Mesendoderm (in vitro differentiated cells): ENCODE measurements at regions not wholly inside any gene's neighbourhood (a gene's known extent, or its start where the extent isn't known, plus 50 kb on each side); places are given as distances from the start of the nearest gene placed in this dataset.

Experiments
- DNase-seq: peaks from one replicate; pipeline ENCODE4 v3.0.0; 2013
- H2AK5ac ChIP-seq: 2 replicates; pipeline ENCODE4 v1.6.1; 2013; ENCODE audit warnings: low read length, inconsistent platforms
- H2BK120ac ChIP-seq: 2 replicates; pipeline ENCODE4 v1.6.1; 2013; ENCODE audit warnings: low read depth, mild to moderate bottlenecking, low read length, moderate library complexity, mixed read lengths
- H2BK15ac ChIP-seq: replicated peaks from 2 replicates; pipeline ENCODE4 v1.6.1; 2013; ENCODE audit warnings: low read depth, mild to moderate bottlenecking, moderate library complexity
- H2BK5ac ChIP-seq: 2 replicates; pipeline ENCODE4 v1.6.1; 2013; ENCODE audit warnings: low read length, inconsistent platforms
- H3K18ac ChIP-seq: 2 replicates; pipeline ENCODE4 v1.6.1; 2013; ENCODE audit warnings: mild to moderate bottlenecking, low read length, mixed read lengths
- H3K23ac ChIP-seq: one replicate; pipeline ENCODE4 v1.6.1; 2013; ENCODE audit warnings: low read length
- H3K27ac ChIP-seq: 2 replicates; pipeline ENCODE4 v1.5.1; 2013; ENCODE audit warnings: low read depth, mild to moderate bottlenecking, inconsistent platforms, low read length, moderate library complexity
- H3K27me3 ChIP-seq: 2 replicates; pipeline ENCODE4 v1.6.1; 2013; ENCODE audit warnings: low read length, control low read depth, mild to moderate bottlenecking, inconsistent platforms; ENCODE audit not compliant: insufficient read depth, poor library complexity
- H3K36me3 ChIP-seq: 2 replicates; pipeline ENCODE4 v1.6.1; 2013; ENCODE audit warnings: low read length, inconsistent platforms; ENCODE audit not compliant: control insufficient read depth, insufficient read depth
- H3K4ac ChIP-seq: one replicate; pipeline ENCODE4 v1.6.1; 2013; ENCODE audit warnings: low read depth, mild to moderate bottlenecking, low read length, moderate library complexity
- H3K4me1 ChIP-seq: 2 replicates; pipeline ENCODE4 v1.6.1; 2013; ENCODE audit warnings: low read depth, low read length, inconsistent platforms; ENCODE audit not compliant: control insufficient read depth
- H3K4me2 ChIP-seq: 2 replicates; pipeline ENCODE4 v1.6.1; 2013; ENCODE audit warnings: low read length
- H3K4me3 ChIP-seq: 2 replicates; pipeline ENCODE4 v1.5.1; 2013; ENCODE audit warnings: mild to moderate bottlenecking, low read length
- H3K56ac ChIP-seq: one replicate; pipeline ENCODE4 v1.6.1; 2013; ENCODE audit warnings: low read length
- H3K79me1 ChIP-seq: 2 replicates; pipeline ENCODE4 v1.6.1; 2013; ENCODE audit warnings: low read length, inconsistent platforms
- H3K79me2 ChIP-seq: 2 replicates; pipeline ENCODE4 v1.6.1; 2013; ENCODE audit warnings: mild to moderate bottlenecking, low read length; ENCODE audit not compliant: control insufficient read depth, insufficient read depth
- H3K9ac ChIP-seq: 2 replicates; pipeline ENCODE4 v1.6.1; 2013; ENCODE audit warnings: low read length, inconsistent platforms
- H4K5ac ChIP-seq: one replicate; pipeline ENCODE4 v1.6.1; 2013; ENCODE audit warnings: low read length
- H4K8ac ChIP-seq: one replicate; pipeline ENCODE4 v1.6.1; 2013; ENCODE audit warnings: low read depth, mild to moderate bottlenecking, control low read depth, low read length, moderate library complexity
- WGBS: extraction: QIAGEN DNeasy Blood & Tissue Kit; methylation state at CpG from one replicate; pipeline ENCODE4 v1.1.7; 2013; ENCODE audit warnings: low lambda C conversion rate, missing lambda C conversion rate; ENCODE audit not compliant: insufficient coverage; ENCODE audit errors: extremely low coverage; 5-methylcytosine and 5-hydroxymethylcytosine counted together

- Histone ChIP-seq H3K27me3 (no peaks in the 10 kb centered on the region), H3K9ac (no peak overlapping the region), H2BK5ac (no peak overlapping the region), H3K4ac (no peak overlapping the region), H3K79me2 (no peaks in the 10 kb centered on the region), H3K4me1 (no peaks in the 10 kb centered on the region), H3K18ac (no peak overlapping the region), H2BK15ac (no peak overlapping the region), H4K8ac (no peak overlapping the region), H3K56ac (no peak overlapping the region), H2AK5ac (no peak overlapping the region), H2BK120ac (no peak overlapping the region), H3K36me3 (no peaks in the 10 kb centered on the region), H3K27ac (no peak overlapping the region), H3K79me1 (no peaks in the 10 kb centered on the region), H4K5ac (no peak overlapping the region), H3K23ac (no peak overlapping the region), H3K4me3 (no peak overlapping the region), H3K4me2 (no peak overlapping the region)
- WGBS = no CpG with 5 or more reads among the region's 17 CpGs
- no peak for DNase-seq
Measured at GRCh38 chr20:57932227-57932864, 222.5 kb upstream of the PMEPA1 start.

- Histone ChIP-seq H3K9ac (no peak overlapping the region), H3K18ac (no peak overlapping the region), H2BK120ac (no peak overlapping the region), H3K27me3 (no peaks in the 10 kb centered on the region), H4K8ac (no peak overlapping the region), H3K4me3 (no peak overlapping the region), H3K27ac (no peak overlapping the region), H2BK5ac (no peak overlapping the region), H4K5ac (no peak overlapping the region), H3K79me1 (no peaks in the 10 kb centered on the region), H3K4me1 (no peaks in the 10 kb centered on the region), H2AK5ac (no peak overlapping the region), H3K23ac (no peak overlapping the region), H3K4ac (no peak overlapping the region), H3K36me3 (no peaks in the 10 kb centered on the region), H2BK15ac (no peak overlapping the region), H3K79me2 (no peaks in the 10 kb centered on the region), H3K56ac (no peak overlapping the region), H3K4me2 (no peak overlapping the region)
- WGBS = no CpG with 5 or more reads among the region's 5 CpGs
- no peak for DNase-seq
Measured at GRCh38 chr20:57930351-57930750, 220.5 kb upstream of the PMEPA1 start.

GRCh38 chr20:57928181-57928967 is 218.6 kb upstream of the PMEPA1 start:
- H3K79me2 ChIP-seq = no peaks in the 10 kb centered on the region
- no peak overlapping the region for H3K9ac ChIP-seq
- no peak overlapping the region for H3K4me3 ChIP-seq
- no peak overlapping the region for H3K18ac ChIP-seq
- no peak overlapping the region for H3K4me2 ChIP-seq
- no peak overlapping the region for H3K27ac ChIP-seq
- no peaks in the 10 kb centered on the region for H3K4me1 ChIP-seq
- no peak overlapping the region for H2BK5ac ChIP-seq
- no peak overlapping the region for H2BK120ac ChIP-seq
- no peaks in the 10 kb centered on the region for H3K79me1 ChIP-seq
- WGBS = no CpG with 5 or more reads among the region's 2 CpGs
- H2BK15ac ChIP-seq = no peak overlapping the region
- no peak overlapping the region for H3K56ac ChIP-seq
- H3K36me3 ChIP-seq = no peaks in the 10 kb centered on the region
- H4K8ac ChIP-seq = no peak overlapping the region
- no peak overlapping the region for H2AK5ac ChIP-seq
- no peak overlapping the region for H3K4ac ChIP-seq
- no peak overlapping the region for H3K23ac ChIP-seq
- H3K27me3 ChIP-seq = no peaks in the 10 kb centered on the region
- DNase-seq = peak; percentile 37
- no peak overlapping the region for H4K5ac ChIP-seq

- no peak overlapping the region for H3K9ac ChIP-seq
- H3K23ac ChIP-seq = no peak overlapping the region
- no peak overlapping the region for H3K18ac ChIP-seq
- H3K27me3 ChIP-seq = no peaks in the 10 kb centered on the region
- H3K4ac ChIP-seq = no peak overlapping the region
- no peaks in the 10 kb centered on the region for H3K79me1 ChIP-seq
- H3K4me1 ChIP-seq = no peaks in the 10 kb centered on the region
- H2AK5ac ChIP-seq = no peak overlapping the region
- H3K79me2 ChIP-seq = no peaks in the 10 kb centered on the region
- H4K8ac ChIP-seq = no peak overlapping the region
- H3K27ac ChIP-seq = no peak overlapping the region
- H3K56ac ChIP-seq = no peak overlapping the region
- no peak for DNase-seq
- H3K36me3 ChIP-seq = no peaks in the 10 kb centered on the region
- H4K5ac ChIP-seq = no peak overlapping the region
- no peak overlapping the region for H3K4me3 ChIP-seq
- H2BK15ac ChIP-seq = no peak overlapping the region
- no CpG with 5 or more reads among the region's 1 CpG for WGBS
- no peak overlapping the region for H3K4me2 ChIP-seq
- no peak overlapping the region for H2BK5ac ChIP-seq
- H2BK120ac ChIP-seq = no peak overlapping the region
Measured at GRCh38 chr20:57927376-57927775, 217.6 kb upstream of the PMEPA1 start.

- Histone ChIP-seq H3K9ac (no peak overlapping the region), H3K79me2 (no peaks in the 10 kb centered on the region), H2AK5ac (no peak overlapping the region), H4K5ac (no peak overlapping the region), H3K4me2 (no peak overlapping the region), H2BK15ac (no peak overlapping the region), H3K18ac (no peak overlapping the region), H4K8ac (no peak overlapping the region), H3K23ac (no peak overlapping the region), H3K4me3 (no peak overlapping the region), H3K4me1 (no peaks in the 10 kb centered on the region), H2BK120ac (no peak overlapping the region), H3K36me3 (no peaks in the 10 kb centered on the region), H3K56ac (no peak overlapping the region), H2BK5ac (no peak overlapping the region), H3K27me3 (no peaks in the 10 kb centered on the region), H3K79me1 (no peaks in the 10 kb centered on the region), H3K27ac (no peak overlapping the region), H3K4ac (no peak overlapping the region)
- WGBS = no CpG with 5 or more reads among the region's 10 CpGs
- no peak for DNase-seq
Measured at GRCh38 chr20:57922706-57923105, 212.9 kb upstream of the PMEPA1 start.
